Sigmoid colon (tissue), 6 donors: ENCODE measurements at regions not wholly inside any gene's neighbourhood (a gene's known extent, or its start where the extent isn't known, plus 50 kb on each side); places are given as distances from the start of the nearest gene placed in this dataset.

Experiments
- DNase-seq: peaks from one replicate; pipeline ENCODE4 v3.0.0-alpha.2; 2019
- H3K27ac ChIP-seq, 4 donors: fragments of 200-600 bp; sonication (generic); one replicate each; pipeline ENCODE4 v1.5.1; 2016 to 2019; ENCODE audit warnings: mild to moderate bottlenecking in 1 of 4
- H3K27me3 ChIP-seq, 3 donors: fragments of 200-600 bp; sonication (generic); one replicate each; pipeline ENCODE4 v1.5.1; 2019; ENCODE audit warnings: mild to moderate bottlenecking in 1 of 3
- H3K36me3 ChIP-seq, 4 donors: fragments of 200-600 bp; sonication (generic); one replicate each; pipeline ENCODE4 v1.5.1; 2016 to 2019
- H3K4me1 ChIP-seq, 4 donors: fragments of 200-600 bp; sonication (generic); one replicate each; pipeline ENCODE4 v1.5.1; 2017 to 2019
- H3K4me3 ChIP-seq, 4 donors: fragments of 200-600 bp; sonication (generic); one replicate each; pipeline ENCODE4 v1.5.1; 2017 to 2019; ENCODE audit warnings: mild to moderate bottlenecking in 2 of 4, moderate library complexity in 1 of 4
- H3K9me3 ChIP-seq, 4 donors: fragments of 200-600 bp in 3 of 4; sonication (generic) in 3 of 4; one replicate each; pipeline versions ENCODE4 v1.5.1 to v1.6.1; 2013 to 2019
- CTCF ChIP-seq, 4 experiments: fragments of 450-650 bp in 3 of 4; fragments of 200-600 bp in 1 of 4; IDR thresholded peaks; one replicate each; pipeline ENCODE4 v1.5.1; 2016 to 2019; ENCODE audit warnings: antibody characterized with exemption in 4 of 4, mild to moderate bottlenecking in 3 of 4, moderate library complexity in 2 of 4
- EP300 ChIP-seq, 4 donors: sonication (generic); formaldehyde crosslinking; IDR thresholded peaks; one replicate each; pipeline ENCODE4 v1.6.1; 2017; ENCODE audit warnings: antibody characterized with exemption in 4 of 4
- POLR2A ChIP-seq, 2 donors: fragments of 450-650 bp; IDR thresholded peaks; one replicate each; pipeline ENCODE4 v1.6.1; 2016; ENCODE audit warnings: antibody characterized with exemption in 2 of 2, mild to moderate bottlenecking in 2 of 2, moderate library complexity in 2 of 2
- POLR2AphosphoS5 ChIP-seq, 4 donors: sonication (generic); formaldehyde crosslinking; IDR thresholded peaks; one replicate each; pipeline ENCODE4 v1.6.1; 2017; ENCODE audit warnings: antibody characterized with exemption in 4 of 4
- WGBS, 2 donors: extraction: QIAGEN DNeasy Blood & Tissue Kit; methylation state at CpG; one replicate each; pipeline ENCODE4 v1.1.7; 2013; 5-methylcytosine and 5-hydroxymethylcytosine counted together
- intact Hi-C: fragments of 100-400 bp; cut with DNase I; formaldehyde crosslinking; loops from one replicate; pipeline ENCODE4 v1.15.1; 2023
- donor health status: healthy with polysubstance abuse.
- donor health status: healthy.

DNA sequence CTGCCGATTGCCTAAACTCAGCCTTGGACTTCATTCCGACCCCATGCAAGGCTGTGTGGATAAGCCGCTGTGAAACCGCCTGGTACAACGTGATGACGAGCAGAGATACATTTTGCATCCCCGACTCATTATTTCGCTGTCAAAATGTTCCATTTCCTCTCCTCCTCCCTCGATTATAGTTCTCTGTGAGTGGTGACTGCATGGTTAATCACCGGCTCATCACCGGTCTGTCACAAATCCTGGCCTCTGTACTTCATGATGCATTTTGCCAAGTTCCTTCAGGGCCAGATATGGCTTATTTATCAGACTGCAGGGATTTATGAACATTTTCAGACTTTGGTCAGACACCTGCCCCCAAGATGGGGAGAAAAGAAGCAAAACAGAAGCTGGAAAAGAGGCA lies 461.6 kb upstream of the DPP6 start:
- peaks cover 0 to 8% (median 0%) of the 10 kb centered on the region in 4 donors for H3K9me3 ChIP-seq
- WGBS, 2 donors: 89 to 92% methylated on average over 11 of the region's 11 CpGs
- no peak for DNase-seq
- no peaks in the 10 kb centered on the region for H3K36me3 ChIP-seq
- no peaks in the 10 kb centered on the region for H3K27me3 ChIP-seq
- TF ChIP-seq POLR2AphosphoS5 (IDR thresholded peaks at IDR 0.05): no peak
- TF ChIP-seq POLR2A (IDR thresholded peaks at IDR 0.05): no peak
- TF ChIP-seq CTCF (IDR thresholded peaks at IDR 0.05): no peak
- no peak for TF ChIP-seq EP300 (IDR thresholded peaks at IDR 0.05)
- intact Hi-C loops: no loop called here
- H3K4me1 ChIP-seq: no peaks in the 10 kb centered on the region
- no peak overlapping the region for H3K4me3 ChIP-seq
- no peak overlapping the region for H3K27ac ChIP-seq

- DNase-seq: no peak
- TF ChIP-seq EP300 (IDR thresholded peaks at IDR 0.05) (no peak), CTCF (IDR thresholded peaks at IDR 0.05) (no peak), POLR2AphosphoS5 (IDR thresholded peaks at IDR 0.05) (no peak), POLR2A (IDR thresholded peaks at IDR 0.05) (no peak)
- H3K27ac ChIP-seq: no peak overlapping the region
Measured at GRCh38 chr7:153607354-153607753, 444.8 kb upstream of the DPP6 start.

GRCh38 chr7:153616711-153617325 lies 435.4 kb upstream of the DPP6 start:
- TF ChIP-seq POLR2AphosphoS5 (IDR thresholded peaks at IDR 0.05) (no peak), POLR2A (IDR thresholded peaks at IDR 0.05) (no peak), EP300 (IDR thresholded peaks at IDR 0.05) (no peak), CTCF (IDR thresholded peaks at IDR 0.05) (no peak)

More at GRCh38 chr7:153607354-153607753, 444.8 kb upstream of the DPP6 start:
- 59 to 70% methylated on average over 3 of the region's 3 CpGs for WGBS, 2 donors
- H3K36me3 ChIP-seq: no peaks in the 10 kb centered on the region
- no peaks in the 10 kb centered on the region for H3K4me1 ChIP-seq
- no peak overlapping the region for H3K4me3 ChIP-seq
- H3K27me3 ChIP-seq: no peaks in the 10 kb centered on the region
- intact Hi-C loops: no loop called here
- peaks cover 0 to 5% (median 2%) of the 10 kb centered on the region in 4 donors for H3K9me3 ChIP-seq

GRCh38 chr7:153627323-153627722 lies 424.9 kb upstream of the DPP6 start:
- no peaks in the 10 kb centered on the region for H3K36me3 ChIP-seq
- no peaks in the 10 kb centered on the region for H3K4me1 ChIP-seq
- H3K27ac ChIP-seq: no peak overlapping the region
- intact Hi-C loops: no loop called here
- DNase-seq: no peak
- peaks cover 0 to 2% (median 0%) of the 10 kb centered on the region in 4 donors for H3K9me3 ChIP-seq
- H3K27me3 ChIP-seq: no peaks in the 10 kb centered on the region
- TF ChIP-seq POLR2A (IDR thresholded peaks at IDR 0.05): no peak
- TF ChIP-seq POLR2AphosphoS5 (IDR thresholded peaks at IDR 0.05): no peak
- no peak for TF ChIP-seq CTCF (IDR thresholded peaks at IDR 0.05)
- no peak for TF ChIP-seq EP300 (IDR thresholded peaks at IDR 0.05)
- no peak overlapping the region for H3K4me3 ChIP-seq

More at GRCh38 chr7:153616711-153617325, 435.4 kb upstream of the DPP6 start:
- Histone ChIP-seq H3K4me3 (no peak overlapping the region), H3K27ac (peak overlapping the region in 1 of 4 donors; percentile 7), H3K9me3 (peaks cover 0 to 3% (median 0%) of the 10 kb centered on the region in 4 donors), H3K36me3 (no peaks in the 10 kb centered on the region), H3K4me1 (peaks cover 0 to 14% (median 9%) of the 10 kb centered on the region in 4 donors), H3K27me3 (no peaks in the 10 kb centered on the region)
- no peak for DNase-seq
- intact Hi-C loops: no loop called here
- 14 to 27% methylated on average over 8 of the region's 8 CpGs for WGBS, 2 donors

DNA sequence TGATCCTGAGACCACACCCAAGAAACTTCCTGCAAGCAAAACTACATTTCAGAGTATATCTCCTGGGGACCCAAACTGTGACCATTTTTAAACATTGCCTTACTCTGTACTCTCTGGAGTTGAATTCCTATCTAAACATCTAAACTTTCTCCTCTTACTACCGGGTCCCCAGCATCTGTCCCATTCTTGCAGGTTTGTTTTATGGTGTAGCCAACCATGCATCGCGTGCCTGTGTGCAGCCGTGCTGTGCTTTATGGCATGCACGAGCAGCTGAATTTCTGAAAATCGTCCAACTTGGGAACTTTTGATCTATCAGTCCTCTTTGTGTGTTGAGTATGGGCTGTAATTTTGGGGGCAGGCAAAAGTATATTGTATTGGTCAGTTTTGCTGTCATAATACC lies 423.8 kb upstream of the DPP6 start:
- WGBS, 2 donors: 29 to 76% methylated on average over 6 of the region's 6 CpGs
- intact Hi-C loops: no loop called here
- no peaks in the 10 kb centered on the region for H3K36me3 ChIP-seq
- H3K4me3 ChIP-seq: no peak overlapping the region
- H3K9me3 ChIP-seq: peaks cover 0 to 2% (median 0%) of the 10 kb centered on the region in 4 donors
- H3K4me1 ChIP-seq: no peaks in the 10 kb centered on the region
- no peak for DNase-seq
- H3K27me3 ChIP-seq: no peaks in the 10 kb centered on the region
- TF ChIP-seq CTCF (IDR thresholded peaks at IDR 0.05) (no peak), POLR2AphosphoS5 (IDR thresholded peaks at IDR 0.05) (no peak), EP300 (IDR thresholded peaks at IDR 0.05) (no peak), POLR2A (IDR thresholded peaks at IDR 0.05) (no peak)
- H3K27ac ChIP-seq: no peak overlapping the region
